ENCODE measurements at regions not wholly inside any gene's neighbourhood (a gene's known extent, or its start where the extent isn't known, plus 50 kb on each side); places are given as distances from the start of the nearest gene placed in this dataset.

GRCh38 chr13:107005577-107005976, 437.6 kb upstream of the ARGLU1 start (continued):
- TF ChIP-seq SNAI2 (CRISPR knock-in tag; IDR thresholded peaks at IDR 0.05) (no peak), PATZ1 (CRISPR knock-in tag; IDR thresholded peaks at IDR 0.05; ENCODE audit: borderline replicate concordance) (no peak), PPARA (CRISPR knock-in tag; IDR thresholded peaks at IDR 0.05; ENCODE audit: borderline replicate concordance) (no peak)

- TF ChIP-seq SNAI2 (CRISPR knock-in tag; IDR thresholded peaks at IDR 0.05), result no peak
- TF ChIP-seq ISL1 (CRISPR knock-in tag; IDR thresholded peaks at IDR 0.05), result no peak
- no peak for TF ChIP-seq TOX (CRISPR knock-in tag; IDR thresholded peaks at IDR 0.05; ENCODE audit: borderline replicate concordance)
- TF ChIP-seq CSRNP3 (CRISPR knock-in tag; IDR thresholded peaks at IDR 0.05), result no peak
- no peak for TF ChIP-seq POU6F1 (CRISPR knock-in tag; IDR thresholded peaks at IDR 0.05; ENCODE audit: borderline replicate concordance, low read depth)
- ATAC-seq, result no peak
Measured at GRCh38 chr13:107003911-107004310, 436.0 kb upstream of the ARGLU1 start.

GRCh38 chr13:106998664-106999063, 430.7 kb upstream of the ARGLU1 start:
- no peak for ATAC-seq
- TF ChIP-seq RARB (CRISPR knock-in tag; IDR thresholded peaks at IDR 0.05) (no peak), PPARA (CRISPR knock-in tag; IDR thresholded peaks at IDR 0.05; ENCODE audit: borderline replicate concordance) (no peak), ESRRG (CRISPR knock-in tag; IDR thresholded peaks at IDR 0.05) (no peak), ARNTL (CRISPR knock-in tag; IDR thresholded peaks at IDR 0.05; ENCODE audit: borderline replicate concordance, low read depth) (no peak), ZFP3 (CRISPR knock-in tag; IDR thresholded peaks at IDR 0.05) (no peak), GLIS3 (CRISPR knock-in tag; IDR thresholded peaks at IDR 0.05) (no peak), ISL1 (CRISPR knock-in tag; IDR thresholded peaks at IDR 0.05) (no peak), ZNF70 (CRISPR knock-in tag; IDR thresholded peaks at IDR 0.05) (no peak), CSDC2 (CRISPR knock-in tag; IDR thresholded peaks at IDR 0.05) (no peak), ZC3H10 (CRISPR knock-in tag; IDR thresholded peaks at IDR 0.05) (no peak), CSRNP3 (CRISPR knock-in tag; IDR thresholded peaks at IDR 0.05) (no peak), OSR1 (CRISPR knock-in tag; IDR thresholded peaks at IDR 0.05) (no peak), TCF4 (CRISPR knock-in tag; IDR thresholded peaks at IDR 0.05; ENCODE audit: borderline replicate concordance) (no peak), CREB5 (CRISPR knock-in tag; IDR thresholded peaks at IDR 0.05; ENCODE audit: low read depth) (no peak), BACH2 (CRISPR knock-in tag; IDR thresholded peaks at IDR 0.05; ENCODE audit: borderline replicate concordance) (no peak), ZNF8 (CRISPR knock-in tag; IDR thresholded peaks at IDR 0.05) (no peak)

GRCh38 chr13:106997696-106998095, 429.8 kb upstream of the ARGLU1 start:
- ATAC-seq, result no peak
- TF ChIP-seq PPARA (CRISPR knock-in tag; IDR thresholded peaks at IDR 0.05; ENCODE audit: borderline replicate concordance) (no peak), PATZ1 (CRISPR knock-in tag; IDR thresholded peaks at IDR 0.05; ENCODE audit: borderline replicate concordance) (no peak), ZNF70 (CRISPR knock-in tag; IDR thresholded peaks at IDR 0.05) (no peak), ISL1 (CRISPR knock-in tag; IDR thresholded peaks at IDR 0.05) (no peak), ZNF565 (CRISPR knock-in tag; conservative IDR thresholded peaks at IDR 0.05; ENCODE audit: low read depth) (no peak), ZFP30 (CRISPR knock-in tag; IDR thresholded peaks at IDR 0.05) (no peak), CREB5 (CRISPR knock-in tag; IDR thresholded peaks at IDR 0.05; ENCODE audit: low read depth) (no peak), SNAI2 (CRISPR knock-in tag; IDR thresholded peaks at IDR 0.05) (no peak), TSHZ2 (CRISPR knock-in tag; IDR thresholded peaks at IDR 0.05) (no peak), TOX (CRISPR knock-in tag; IDR thresholded peaks at IDR 0.05; ENCODE audit: borderline replicate concordance) (no peak)
